ENCODE measurements at regions not wholly inside any gene's neighbourhood (a gene's known extent, or its start where the extent isn't known, plus 50 kb on each side); places are given as distances from the start of the nearest gene placed in this dataset.
A peak's percentile ranks its signal among the peaks of the same experiment; 100 is the strongest.

GRCh38 chr2:19686439-19686838, 215.3 kb downstream of the TTC32 start:
- Histone ChIP-seq H3K27me3 (ENCODE audit: control insufficient read depth in 1 of 2, insufficient read depth in 2 of 2, low read length in 2 of 2) (no peaks in the 10 kb centered on the region), H3K4me1 (ENCODE audit: insufficient read depth, low read length) (no peaks in the 10 kb centered on the region), H3K79me2 (ENCODE audit: insufficient read depth, low read length) (no peaks in the 10 kb centered on the region), H3K4me2 (ENCODE audit: low read depth, low read length) (no peak overlapping the region), H3K9me3 (ENCODE audit: low read length) (no peaks in the 10 kb centered on the region), H3K9ac (ENCODE audit: insufficient read depth, low read depth, low read length) (no peak overlapping the region), H3K4me3 (replicated peaks in 1 of 3; ENCODE audit: insufficient read depth in 1 of 3, low read depth in 2 of 3, low read length in 3 of 3) (no peak overlapping the region), H2AFZ (ENCODE audit: low read length) (no peak overlapping the region), H3K27ac (ENCODE audit: extremely low read length, insufficient read depth, low read length) (no peak overlapping the region), H3K36me3 (replicated peaks in 1 of 2; ENCODE audit: control insufficient read depth in 1 of 2, insufficient read depth in 2 of 2, low read length in 2 of 2) (no peaks in the 10 kb centered on the region), H4K20me1 (ENCODE audit: insufficient read depth, low read length) (no peaks in the 10 kb centered on the region)
- intact Hi-C loops (cut with micrococcal nuclease; ENCODE audit: unreplicated experiment) (no loop called here), in situ Hi-C loops (cut with HindIII; ENCODE audit: extremely low pct_ligation_motif_present, low pct_unique_long_range_greater_than_20kb) (no loop called here)
- POLR2A ChIA-PET, result no interaction called here
- BruUV-seq (replicated peaks), result no TSS peak
- CTCF ChIA-PET (ENCODE audit: low intra/inter-chr PET ratio, low total read pairs), result no interaction called here
- TF ChIP-seq ZNF614 (CRISPR knock-in tag; IDR thresholded peaks at IDR 0.05; ENCODE audit: borderline replicate concordance) (no peak), YEATS2 (CRISPR knock-in tag; IDR thresholded peaks at IDR 0.05; ENCODE audit: borderline replicate concordance) (no peak), PTBP1 (IDR thresholded peaks at IDR 0.05; ENCODE audit: low read depth, low read length, poor library complexity, severe bottlenecking) (no peak), ZKSCAN8 (CRISPR knock-in tag; IDR thresholded peaks at IDR 0.05; ENCODE audit: borderline replicate concordance) (no peak), ZNF644 (CRISPR knock-in tag; IDR thresholded peaks at IDR 0.05; ENCODE audit: low read depth) (no peak), ZNF124 (CRISPR knock-in tag; IDR thresholded peaks at IDR 0.05) (no peak), MXD4 (CRISPR knock-in tag; IDR thresholded peaks at IDR 0.05) (no peak), RFXANK (CRISPR knock-in tag; IDR thresholded peaks at IDR 0.05) (no peak), REST (IDR thresholded peaks at IDR 0.05; ENCODE audit: borderline replicate concordance in 1 of 2, low read depth in 1 of 2, low read length in 2 of 2) (peak in 1 of 2 experiments; percentile 48; a peak in 1 of 4 replicates)
- ATAC-seq, result no peak
- 21% methylated on average over 3 of the region's 3 CpGs for WGBS (ENCODE audit: low lambda C conversion rate)
- no peak for DNase-seq (ENCODE audit: low spot score)
- FAIRE-seq, result no peak

Measured in HepG2 (cell line).